WI38 (cell line): ENCODE measurements at regions not wholly inside any gene's neighbourhood (a gene's known extent, or its start where the extent isn't known, plus 50 kb on each side); places are given as distances from the start of the nearest gene placed in this dataset.
"Not testable (repeated sequence)": the region's sequence is repeated elsewhere in the genome, so short reads cannot be mapped to it uniquely, and the experiment has no call there.

ENCODE experiments used
- H3K4me3 ChIP-seq: 2 replicates; pipeline ENCODE4 v1.5.1; 2011; ENCODE audit warnings: low read depth, mild to moderate bottlenecking, control low read depth, low read length
- CTCF ChIP-seq: IDR thresholded peaks from 2 replicates; pipeline ENCODE4 v1.5.1; 2012; ENCODE audit warnings: low read depth, mild to moderate bottlenecking, control low read depth, low read length

- no peak for TF ChIP-seq CTCF
- H3K4me3 ChIP-seq: no peak overlapping the region
Measured at GRCh38 chr6:167747645-167748044, 79.1 kb upstream of the AFDN start.

GRCh38 chr6:167748046-167748445, 78.7 kb upstream of the AFDN start:
- no peak overlapping the region for H3K4me3 ChIP-seq
- TF ChIP-seq CTCF: no peak

GRCh38 chr6:167748458-167749379, 78.0 kb upstream of the AFDN start:
- H3K4me3 ChIP-seq: no peak overlapping the region
- TF ChIP-seq CTCF: no peak

- no peak for TF ChIP-seq CTCF
- no peak overlapping the region for H3K4me3 ChIP-seq
Measured at GRCh38 chr6:167750956-167751358, 75.8 kb upstream of the AFDN start.

GRCh38 chr6:167751579-167752115, 75.1 kb upstream of the AFDN start:
- H3K4me3 ChIP-seq: no peak overlapping the region
- no peak for TF ChIP-seq CTCF

- H3K4me3 ChIP-seq: not testable (repeated sequence)
Measured at GRCh38 chr6:167753281-167753680, 73.4 kb upstream of the AFDN start.

- H3K4me3 ChIP-seq: no peak overlapping the region
- TF ChIP-seq CTCF: no peak
Measured at GRCh38 chr6:167754691-167755090, 72.0 kb upstream of the AFDN start.

GRCh38 chr6:167755461-167755860, 71.2 kb upstream of the AFDN start:
- no peak for TF ChIP-seq CTCF
- no peak overlapping the region for H3K4me3 ChIP-seq
